ENCODE measurements at regions not wholly inside any gene's neighbourhood (a gene's known extent, or its start where the extent isn't known, plus 50 kb on each side); places are given as distances from the start of the nearest gene placed in this dataset.
A peak's percentile ranks its signal among the peaks of the same experiment; 100 is the strongest.

DNA sequence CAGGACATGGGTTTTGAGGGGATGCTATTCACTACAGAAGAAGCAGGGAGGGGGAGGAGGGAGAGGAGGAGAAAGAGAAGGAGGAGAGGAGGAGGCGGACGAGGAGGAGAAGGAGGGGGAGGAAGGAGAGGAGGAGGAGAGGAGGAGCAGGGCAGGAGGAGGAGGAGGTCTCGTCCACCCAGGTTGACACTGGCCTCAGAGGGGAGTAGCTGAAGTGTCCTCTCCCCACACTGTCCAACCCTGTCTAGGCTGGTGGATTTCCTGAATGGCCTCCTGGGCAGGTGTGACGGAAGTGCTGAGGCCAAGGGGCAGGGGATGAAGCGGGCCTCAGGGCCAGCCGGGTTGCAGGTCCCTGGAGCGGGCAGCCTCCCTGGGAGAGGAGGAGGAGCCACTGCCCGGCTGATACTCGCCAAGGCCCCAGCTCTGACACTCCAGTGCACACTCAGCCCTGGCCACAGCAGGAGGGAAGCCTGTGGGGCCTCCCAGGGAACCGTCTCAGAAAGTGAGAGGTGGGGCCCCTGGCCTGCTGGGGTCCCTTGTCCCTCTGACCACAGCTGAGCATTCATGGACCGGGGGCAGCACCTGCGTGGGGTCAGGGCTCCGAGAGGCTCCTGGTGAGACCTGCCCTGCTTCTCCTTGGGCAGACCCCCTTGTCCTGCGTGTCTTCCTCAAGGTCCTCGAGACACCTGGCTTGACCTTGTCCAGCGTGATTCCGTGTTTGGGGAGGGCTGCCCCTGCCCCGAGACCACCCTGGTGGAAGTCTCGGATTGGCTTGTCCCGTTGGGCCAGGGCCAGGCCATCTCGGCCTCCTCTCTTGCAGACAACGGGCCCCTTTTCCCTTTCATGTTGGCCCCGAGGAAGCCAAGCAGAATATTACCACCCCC lies 200.6 kb upstream of the CIBAR2 start:
- no peak for DNase-seq

GRCh38 chr16:85313526-85314301 lies 201.4 kb upstream of the CIBAR2 start:
- no peak for DNase-seq

DNA sequence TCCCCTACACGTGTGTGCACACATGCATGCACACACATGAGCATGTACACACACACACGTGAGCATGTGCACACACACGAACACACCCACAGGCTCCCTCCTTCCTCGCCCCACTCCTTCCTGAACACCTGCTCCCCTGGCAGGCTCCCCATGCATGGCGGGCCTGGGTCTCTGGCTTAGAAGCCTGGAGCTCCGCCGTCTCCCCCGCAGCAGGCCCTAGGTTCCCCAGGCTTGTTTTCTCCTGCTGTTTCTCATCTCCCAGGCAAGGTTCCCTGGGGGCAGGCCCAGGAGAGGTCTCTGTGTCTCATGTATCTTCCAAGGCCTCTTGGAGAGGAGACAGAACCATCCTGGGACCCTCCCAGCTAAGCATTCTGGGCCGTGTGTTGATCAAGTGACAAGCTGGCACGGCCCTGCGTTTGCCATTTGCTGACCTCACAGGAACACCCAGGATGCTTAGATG lies 202.3 kb upstream of the CIBAR2 start:
- DNase-seq = no peak

GRCh38 chr16:85315866-85316265 lies 203.6 kb upstream of the CIBAR2 start:
- no peak for DNase-seq

DNA sequence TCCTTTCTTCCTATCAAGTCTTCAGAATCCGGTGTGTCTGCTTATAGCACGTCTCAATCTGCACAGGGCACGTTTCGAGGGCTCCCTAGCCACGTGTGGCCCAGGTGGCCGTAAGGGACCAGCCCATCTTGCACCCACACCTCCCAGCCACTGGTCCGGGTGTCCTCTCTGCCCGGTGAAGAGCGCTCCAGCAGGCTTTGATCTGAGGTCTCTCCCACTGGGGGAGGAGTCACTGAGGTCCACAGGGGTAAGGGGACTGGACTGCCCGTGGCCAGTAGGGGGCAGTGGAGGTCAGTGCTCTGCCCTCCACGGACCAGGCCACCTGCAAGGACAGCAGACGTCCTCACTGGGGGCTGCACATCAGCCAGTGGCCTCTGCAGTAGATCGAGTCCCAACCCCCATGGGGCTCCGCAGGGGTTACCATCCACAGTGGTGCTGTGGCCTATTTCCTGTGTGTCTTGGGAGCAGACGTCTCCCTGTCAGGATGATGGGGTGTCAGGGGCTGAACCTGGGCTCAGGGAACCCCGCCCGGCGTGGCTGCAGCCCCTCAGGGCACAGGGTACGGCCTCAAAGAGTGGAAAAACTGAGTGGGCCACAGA lies 204.1 kb upstream of the CIBAR2 start:
- DNase-seq = peak in 1 of 4 experiments; percentile 13

- no peak for DNase-seq
Observed at GRCh38 chr16:85316944-85317343, 204.7 kb upstream of the CIBAR2 start.

DNA sequence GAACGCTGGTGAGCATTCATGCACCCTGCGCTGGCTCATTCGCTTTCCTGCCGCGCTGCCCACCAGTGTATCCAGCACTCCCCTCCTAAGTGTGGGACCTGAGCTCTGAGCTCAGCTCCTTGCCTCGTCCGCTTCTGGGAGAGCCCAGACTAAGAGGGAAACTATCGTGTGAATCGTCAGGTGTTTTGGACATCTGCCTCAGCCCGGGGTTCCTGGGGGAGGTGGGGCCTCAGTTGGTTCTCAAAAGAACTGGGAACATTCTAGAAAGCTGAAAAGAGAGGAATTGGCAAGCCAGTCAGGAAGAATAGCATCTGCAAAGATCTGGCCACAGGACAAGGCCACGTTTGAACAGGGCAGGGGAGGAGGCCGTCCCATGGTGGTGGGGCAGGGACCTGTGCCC lies 205.4 kb upstream of the CIBAR2 start:
- DNase-seq = no peak

DNA sequence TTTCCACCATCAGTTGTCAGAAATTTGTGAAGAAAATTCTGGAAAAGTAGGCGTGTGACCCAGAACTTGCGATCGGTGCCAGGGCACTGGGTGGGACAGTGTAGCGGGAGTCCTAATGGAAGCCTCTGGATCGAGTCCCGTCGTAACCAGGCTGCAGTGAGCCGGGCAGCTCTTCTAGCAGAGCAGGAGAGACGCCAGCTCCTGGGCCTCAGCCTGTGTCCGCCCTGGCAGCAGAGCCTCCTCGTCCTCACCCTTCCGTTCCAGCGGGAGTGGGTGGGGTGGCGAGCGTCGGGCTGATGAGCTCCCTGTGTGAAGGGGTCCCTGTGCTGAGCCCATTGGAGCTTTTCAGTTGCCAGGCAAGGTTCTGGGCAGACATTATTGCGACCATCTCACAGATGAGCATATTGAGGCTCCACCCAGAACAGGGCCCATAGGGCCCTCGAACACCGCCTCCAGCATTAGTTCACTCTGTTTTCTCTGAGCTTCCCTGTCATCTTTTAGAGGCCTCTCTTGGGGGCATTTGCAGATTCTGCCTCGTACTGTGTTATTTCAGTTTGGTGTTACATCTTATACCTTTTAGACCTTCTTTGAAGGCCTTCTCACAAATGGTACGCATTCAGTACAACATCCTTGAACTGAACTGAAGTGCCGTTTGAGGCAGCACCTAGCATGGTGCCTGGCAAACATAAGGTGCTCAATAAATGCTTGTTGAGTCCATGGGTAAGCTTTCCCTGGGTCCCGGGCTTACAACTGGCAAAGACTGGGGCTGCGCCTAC lies 207.1 kb upstream of the CIBAR2 start:
- no peak for DNase-seq

- no peak for DNase-seq
Observed at GRCh38 chr16:85319984-85320440, 207.7 kb upstream of the CIBAR2 start.

- DNase-seq = no peak
Observed at GRCh38 chr16:85320677-85321385, 208.6 kb upstream of the CIBAR2 start.

- DNase-seq = no peak
Observed at GRCh38 chr16:85321509-85322271, 209.4 kb upstream of the CIBAR2 start.

- no peak for DNase-seq
Observed at GRCh38 chr16:85323230-85323960, 211.1 kb upstream of the CIBAR2 start.

DNA sequence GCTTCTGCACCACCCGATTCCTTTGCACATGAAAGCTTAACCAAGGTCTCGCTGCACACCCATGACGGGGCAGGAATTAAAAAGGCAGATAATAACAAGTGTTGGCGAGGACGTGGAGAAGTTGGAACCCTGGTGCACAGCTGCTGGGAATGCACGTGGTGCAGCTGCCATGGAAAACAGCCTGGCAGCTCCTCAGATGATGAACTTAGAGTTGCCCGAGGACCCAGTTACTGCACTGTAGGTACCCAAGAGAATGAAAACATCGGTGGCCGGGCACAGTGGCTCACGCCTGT lies 211.6 kb upstream of the CIBAR2 start:
- DNase-seq = no peak

DNA sequence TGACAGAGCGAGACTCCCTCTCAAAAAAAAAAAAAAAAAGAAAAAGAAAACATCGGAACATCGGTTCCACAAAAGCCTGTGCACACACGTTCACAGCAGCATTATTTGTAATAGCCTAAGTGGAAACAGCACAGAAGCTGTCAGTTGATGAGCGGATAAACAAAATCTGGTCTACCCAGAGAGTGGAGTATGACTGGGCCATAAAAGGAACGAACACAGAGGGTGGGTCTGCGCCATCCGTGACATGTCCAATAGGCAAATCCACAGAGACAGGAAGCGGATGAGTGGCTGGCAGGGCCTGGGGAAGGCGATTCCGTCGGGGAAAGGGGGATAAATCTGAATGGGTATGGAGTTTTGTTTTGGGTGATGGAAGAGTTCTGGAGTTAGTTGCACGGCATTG lies 212.2 kb upstream of the CIBAR2 start:
- DNase-seq = no peak

DNA sequence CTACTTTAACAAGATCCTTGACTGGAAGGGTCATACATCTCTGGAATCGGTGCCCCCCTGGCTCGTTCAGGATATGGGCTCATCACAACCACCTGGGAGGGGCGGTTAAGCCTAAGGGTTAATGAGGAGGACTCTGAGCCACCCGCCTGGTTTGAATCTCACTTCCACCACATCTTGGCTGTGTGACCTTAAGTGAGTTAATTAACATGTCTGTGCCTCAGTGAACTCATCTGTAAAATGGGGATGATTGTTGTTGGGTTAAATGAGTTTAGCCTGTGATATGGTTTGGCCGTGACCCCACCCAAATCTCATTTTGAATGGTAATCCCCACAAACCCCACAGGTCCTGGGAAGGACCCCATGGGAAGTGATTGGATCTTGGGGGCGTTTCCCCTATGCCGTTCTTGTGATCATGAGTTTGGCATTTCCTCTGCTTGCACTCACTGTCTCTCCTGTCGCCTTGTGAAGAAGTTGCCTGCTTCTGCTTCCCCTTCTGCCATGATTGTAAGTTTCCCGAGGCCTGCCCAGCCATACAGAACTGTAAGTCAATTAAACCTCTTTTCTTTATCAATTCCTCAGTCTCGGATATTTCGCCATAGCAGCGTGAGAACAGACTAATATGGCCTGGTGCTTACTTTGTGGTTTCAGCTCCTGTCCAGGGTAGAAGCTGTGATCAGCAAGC lies 214.0 kb upstream of the CIBAR2 start:
- DNase-seq = no peak

- DNase-seq = no peak
Observed at GRCh38 chr16:85326794-85327181, 214.5 kb upstream of the CIBAR2 start.

- no peak for DNase-seq
Observed at GRCh38 chr16:85327731-85328675, 215.7 kb upstream of the CIBAR2 start.

DNA sequence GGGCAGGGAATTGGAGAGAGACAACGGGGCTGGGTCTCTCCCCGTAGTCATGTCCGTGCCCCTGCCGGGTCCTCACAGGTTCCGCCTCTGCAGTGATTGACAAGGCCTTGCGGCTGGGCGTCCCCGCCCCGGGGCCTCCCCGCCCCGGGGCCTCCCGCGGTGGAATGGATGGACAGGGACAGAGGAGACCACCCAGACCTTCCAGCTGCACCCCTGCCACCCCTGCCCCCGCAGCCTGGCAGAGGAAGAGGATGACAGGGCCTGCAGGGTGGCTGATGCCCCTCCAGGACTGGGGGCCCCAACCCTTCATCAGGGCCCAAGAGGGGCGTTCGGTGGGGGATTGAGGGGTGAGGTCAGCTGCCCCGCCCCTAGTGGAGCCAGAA lies 216.4 kb upstream of the CIBAR2 start:
- no peak for DNase-seq
